Ishikawa (cell line): ENCODE measurements at regions not wholly inside any gene's neighbourhood (a gene's known extent, or its start where the extent isn't known, plus 50 kb on each side); places are given as distances from the start of the nearest gene placed in this dataset.

Source experiments
- CEBPB ChIP-seq: IDR thresholded peaks from 2 replicates; pipeline ENCODE4 v1.6.1; 2012
- CREB1 ChIP-seq: IDR thresholded peaks from 2 replicates; pipeline ENCODE4 v1.6.1; 2012; ENCODE audit warnings: low read depth
- EGR1 ChIP-seq: IDR thresholded peaks from 2 replicates; pipeline ENCODE4 v1.6.1; 2012
- EP300 ChIP-seq: IDR thresholded peaks from 2 replicates; pipeline ENCODE4 v1.6.1; 2012; ENCODE audit warnings: borderline replicate concordance
- FOXM1 ChIP-seq: IDR thresholded peaks from 2 replicates; pipeline ENCODE4 v1.6.1; 2012; ENCODE audit warnings: low read depth, borderline replicate concordance
- NFIC ChIP-seq: IDR thresholded peaks from 2 replicates; pipeline ENCODE4 v1.6.1; 2012
- TAF1 ChIP-seq: IDR thresholded peaks from 2 replicates; pipeline ENCODE4 v1.6.1; 2012; ENCODE audit warnings: low read depth, mild to moderate bottlenecking
- TCF12 ChIP-seq: IDR thresholded peaks from 2 replicates; pipeline ENCODE4 v1.6.1; 2012; ENCODE audit warnings: low read depth
- TEAD4 ChIP-seq: IDR thresholded peaks from 2 replicates; pipeline ENCODE4 v1.6.1; 2012
- USF1 ChIP-seq: IDR thresholded peaks from 2 replicates; pipeline ENCODE4 v1.6.1; 2012
- YY1 ChIP-seq: IDR thresholded peaks from 2 replicates; pipeline ENCODE4 v1.6.1; 2012; ENCODE audit warnings: low read depth
- ZBTB7A ChIP-seq: IDR thresholded peaks from 2 replicates; pipeline ENCODE4 v1.6.1; 2012; ENCODE audit warnings: low read depth
- TF ChIP-seq, protein P1 (sequence below): IDR thresholded peaks from 2 replicates; pipeline ENCODE4 v1.6.1; 2012; ENCODE audit warnings: low read depth, mild to moderate bottlenecking
- TF ChIP-seq, protein P2 (sequence below): IDR thresholded peaks from 2 replicates; pipeline ENCODE4 v1.6.1; 2012

- TF ChIP-seq FOXM1 (no peak), EP300 (peak; percentile 31; the same call in 1 of the 2 replicates)
These were observed 1156.8 kb upstream of the SEMA6A start for GRCh38 chr5:117731446-117731845.

DNA sequence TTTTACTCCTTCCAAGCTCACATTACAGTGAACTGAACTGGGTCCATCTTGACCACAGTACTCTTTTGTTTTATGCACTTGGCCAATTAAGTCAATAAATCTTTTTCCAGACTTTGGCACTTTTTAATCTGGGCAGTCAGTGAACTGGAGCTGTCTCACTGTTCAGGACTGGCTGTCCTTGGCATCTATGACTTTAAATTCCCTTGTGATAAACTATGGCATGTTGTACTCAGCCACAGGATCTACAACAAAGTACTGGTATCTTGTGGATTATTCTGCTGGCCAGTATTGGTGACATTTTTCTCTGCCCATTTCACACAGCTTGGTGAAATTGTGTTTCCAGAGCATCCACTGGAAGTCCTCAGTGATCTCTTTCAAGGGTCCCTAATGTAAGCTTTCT is 1144.8 kb upstream of the SEMA6A start:
- TF ChIP-seq YY1 (no peak), ZBTB7A (no peak), FOXM1 (no peak), TCF12 (no peak), CREB1 (no peak), TAF1 (no peak)
- TF ChIP-seq, protein P1, sequence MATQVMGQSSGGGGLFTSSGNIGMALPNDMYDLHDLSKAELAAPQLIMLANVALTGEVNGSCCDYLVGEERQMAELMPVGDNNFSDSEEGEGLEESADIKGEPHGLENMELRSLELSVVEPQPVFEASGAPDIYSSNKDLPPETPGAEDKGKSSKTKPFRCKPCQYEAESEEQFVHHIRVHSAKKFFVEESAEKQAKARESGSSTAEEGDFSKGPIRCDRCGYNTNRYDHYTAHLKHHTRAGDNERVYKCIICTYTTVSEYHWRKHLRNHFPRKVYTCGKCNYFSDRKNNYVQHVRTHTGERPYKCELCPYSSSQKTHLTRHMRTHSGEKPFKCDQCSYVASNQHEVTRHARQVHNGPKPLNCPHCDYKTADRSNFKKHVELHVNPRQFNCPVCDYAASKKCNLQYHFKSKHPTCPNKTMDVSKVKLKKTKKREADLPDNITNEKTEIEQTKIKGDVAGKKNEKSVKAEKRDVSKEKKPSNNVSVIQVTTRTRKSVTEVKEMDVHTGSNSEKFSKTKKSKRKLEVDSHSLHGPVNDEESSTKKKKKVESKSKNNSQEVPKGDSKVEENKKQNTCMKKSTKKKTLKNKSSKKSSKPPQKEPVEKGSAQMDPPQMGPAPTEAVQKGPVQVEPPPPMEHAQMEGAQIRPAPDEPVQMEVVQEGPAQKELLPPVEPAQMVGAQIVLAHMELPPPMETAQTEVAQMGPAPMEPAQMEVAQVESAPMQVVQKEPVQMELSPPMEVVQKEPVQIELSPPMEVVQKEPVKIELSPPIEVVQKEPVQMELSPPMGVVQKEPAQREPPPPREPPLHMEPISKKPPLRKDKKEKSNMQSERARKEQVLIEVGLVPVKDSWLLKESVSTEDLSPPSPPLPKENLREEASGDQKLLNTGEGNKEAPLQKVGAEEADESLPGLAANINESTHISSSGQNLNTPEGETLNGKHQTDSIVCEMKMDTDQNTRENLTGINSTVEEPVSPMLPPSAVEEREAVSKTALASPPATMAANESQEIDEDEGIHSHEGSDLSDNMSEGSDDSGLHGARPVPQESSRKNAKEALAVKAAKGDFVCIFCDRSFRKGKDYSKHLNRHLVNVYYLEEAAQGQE, result no peak

GRCh38 chr5:117713585-117714198 is 1139.1 kb upstream of the SEMA6A start:
- TF ChIP-seq YY1, result 0 out of 2 replicates have a peak, but pooled peaks have one; percentile 32
- peak; percentile 71 for TF ChIP-seq USF1
- TF ChIP-seq EP300, result peak; percentile 44; the same call in 1 of the 2 replicates
- TF ChIP-seq, protein P1, result no peak
- TF ChIP-seq ZBTB7A, result no peak

DNA sequence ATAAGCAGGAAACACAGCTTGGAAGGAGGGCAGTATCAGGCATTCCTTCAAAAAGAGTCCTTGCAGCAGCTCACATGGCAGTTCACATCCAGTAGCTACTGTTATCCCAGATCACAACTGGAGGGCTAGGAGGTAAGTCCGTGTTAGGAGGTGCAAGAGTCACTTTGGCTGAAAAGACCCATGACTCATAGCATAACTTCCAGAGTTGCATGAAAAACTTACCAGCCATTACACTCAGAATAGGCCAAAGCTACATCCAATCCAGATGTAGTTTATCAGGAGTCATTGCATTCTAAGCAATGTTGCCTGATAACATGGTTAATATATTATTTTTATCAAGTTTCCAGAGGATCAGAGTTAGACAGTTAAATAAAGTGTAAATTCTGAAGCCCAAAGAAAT is 1126.4 kb upstream of the SEMA6A start:
- TF ChIP-seq TCF12 (no peak), YY1 (no peak), EP300 (no peak), TEAD4 (no peak), CREB1 (no peak), FOXM1 (no peak), NFIC (no peak), CEBPB (no peak), USF1 (no peak), EGR1 (no peak)
- TF ChIP-seq, protein P1, result no peak
- TF ChIP-seq, protein P2, sequence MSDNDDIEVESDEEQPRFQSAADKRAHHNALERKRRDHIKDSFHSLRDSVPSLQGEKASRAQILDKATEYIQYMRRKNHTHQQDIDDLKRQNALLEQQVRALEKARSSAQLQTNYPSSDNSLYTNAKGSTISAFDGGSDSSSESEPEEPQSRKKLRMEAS, result no peak

DNA sequence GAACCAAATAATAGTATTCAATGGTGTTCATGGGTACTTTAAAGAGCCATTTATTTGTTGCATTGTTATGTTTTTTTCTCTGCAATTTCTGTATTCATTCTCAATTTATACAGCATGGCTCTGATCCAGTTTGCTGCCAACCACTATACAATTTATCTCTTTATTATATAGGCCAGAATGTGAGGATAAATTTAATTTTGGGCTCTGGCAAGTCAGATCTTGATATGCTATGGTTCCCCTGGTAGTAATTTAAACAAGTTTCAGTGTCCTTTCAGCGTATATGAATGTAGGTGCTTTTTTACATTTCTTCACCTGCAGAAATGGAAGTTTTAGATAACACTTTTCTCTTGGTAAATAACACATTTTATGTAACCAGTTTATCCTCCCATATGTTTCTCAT is 1118.0 kb upstream of the SEMA6A start:
- no peak for TF ChIP-seq EGR1
- no peak for TF ChIP-seq FOXM1
- no peak for TF ChIP-seq TAF1
